ENCODE measurements at regions not wholly inside any gene's neighbourhood (a gene's known extent, or its start where the extent isn't known, plus 50 kb on each side); places are given as distances from the start of the nearest gene placed in this dataset.

GRCh38 chr3:99570061-99570460, 68.3 kb upstream of the COL8A1 start:
- H3K27ac ChIP-seq, result no peak overlapping the region
- CTCF ChIA-PET, result no interaction called here
- TF ChIP-seq, protein P1, sequence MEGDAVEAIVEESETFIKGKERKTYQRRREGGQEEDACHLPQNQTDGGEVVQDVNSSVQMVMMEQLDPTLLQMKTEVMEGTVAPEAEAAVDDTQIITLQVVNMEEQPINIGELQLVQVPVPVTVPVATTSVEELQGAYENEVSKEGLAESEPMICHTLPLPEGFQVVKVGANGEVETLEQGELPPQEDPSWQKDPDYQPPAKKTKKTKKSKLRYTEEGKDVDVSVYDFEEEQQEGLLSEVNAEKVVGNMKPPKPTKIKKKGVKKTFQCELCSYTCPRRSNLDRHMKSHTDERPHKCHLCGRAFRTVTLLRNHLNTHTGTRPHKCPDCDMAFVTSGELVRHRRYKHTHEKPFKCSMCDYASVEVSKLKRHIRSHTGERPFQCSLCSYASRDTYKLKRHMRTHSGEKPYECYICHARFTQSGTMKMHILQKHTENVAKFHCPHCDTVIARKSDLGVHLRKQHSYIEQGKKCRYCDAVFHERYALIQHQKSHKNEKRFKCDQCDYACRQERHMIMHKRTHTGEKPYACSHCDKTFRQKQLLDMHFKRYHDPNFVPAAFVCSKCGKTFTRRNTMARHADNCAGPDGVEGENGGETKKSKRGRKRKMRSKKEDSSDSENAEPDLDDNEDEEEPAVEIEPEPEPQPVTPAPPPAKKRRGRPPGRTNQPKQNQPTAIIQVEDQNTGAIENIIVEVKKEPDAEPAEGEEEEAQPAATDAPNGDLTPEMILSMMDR (conservative IDR thresholded peaks at IDR 0.05; ENCODE audit: low read depth), result no peak
- no peak for DNase-seq (ENCODE audit: low spot score)
- POLR2A ChIA-PET (ENCODE audit: low non-redundant PET), result no interaction called here

- CTCF ChIA-PET, result no interaction called here
- DNase-seq (ENCODE audit: low spot score), result no peak
- no peak overlapping the region for H3K27ac ChIP-seq
- POLR2A ChIA-PET (ENCODE audit: low non-redundant PET), result no interaction called here
- TF ChIP-seq, protein P1 (conservative IDR thresholded peaks at IDR 0.05; ENCODE audit: low read depth), result no peak
Measured at GRCh38 chr3:99568663-99569335, 69.6 kb upstream of the COL8A1 start.

DNA sequence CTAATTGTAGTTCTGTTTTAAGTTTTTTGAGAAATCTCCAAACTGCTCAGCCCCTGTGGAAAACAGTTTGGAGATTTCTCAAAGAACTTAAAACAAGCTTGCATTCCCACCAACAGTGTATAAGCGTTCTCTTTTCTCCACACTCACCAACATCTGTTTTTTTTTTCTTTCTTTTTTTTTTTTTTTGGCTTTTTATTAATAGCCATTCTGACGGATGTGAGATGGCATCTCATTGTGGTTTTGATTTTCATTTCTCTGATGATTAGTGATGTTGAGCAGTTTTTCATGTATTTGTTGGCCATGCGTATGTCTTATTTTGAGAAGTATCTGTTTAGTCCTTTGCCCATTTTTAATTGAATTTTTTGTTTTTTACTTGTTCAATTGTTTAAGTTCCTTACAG, 73.1 kb upstream of the COL8A1 start:
- H3K27ac ChIP-seq, result no peak overlapping the region
- no peak for DNase-seq (ENCODE audit: low spot score)
- ChIA-PET CTCF (no interaction called here), POLR2A (ENCODE audit: low non-redundant PET) (no interaction called here)
- TF ChIP-seq, protein P1 (conservative IDR thresholded peaks at IDR 0.05; ENCODE audit: low read depth), result no peak

GRCh38 chr3:99562990-99563607, 75.3 kb upstream of the COL8A1 start:
- POLR2A ChIA-PET (ENCODE audit: low non-redundant PET), result no interaction called here
- CTCF ChIA-PET, result interaction anchor here (1.0 kb wide), 1 partner anchor 64 kb away, joined by 3 read pairs; no protein-coding TSS in a partner anchor
- TF ChIP-seq, protein P1 (conservative IDR thresholded peaks at IDR 0.05; ENCODE audit: low read depth), result no peak
- no peak overlapping the region for H3K27ac ChIP-seq
- peak; percentile 28 for DNase-seq (ENCODE audit: low spot score)

- peak; percentile 21 for DNase-seq (ENCODE audit: low spot score)
- ChIA-PET CTCF (no interaction called here), POLR2A (ENCODE audit: low non-redundant PET) (no interaction called here)
- H3K27ac ChIP-seq, result no peak overlapping the region
- TF ChIP-seq, protein P1 (conservative IDR thresholded peaks at IDR 0.05; ENCODE audit: low read depth), result no peak
Measured at GRCh38 chr3:99562138-99562537, 76.3 kb upstream of the COL8A1 start.

GRCh38 chr3:99561056-99561455, 77.3 kb upstream of the COL8A1 start:
- CTCF ChIA-PET, result no interaction called here
- no peak for DNase-seq (ENCODE audit: low spot score)

More at GRCh38 chr3:99561056-99561455, 77.3 kb upstream of the COL8A1 start:
- TF ChIP-seq, protein P1 (conservative IDR thresholded peaks at IDR 0.05; ENCODE audit: low read depth), result no peak
- POLR2A ChIA-PET (ENCODE audit: low non-redundant PET), result no interaction called here
- no peak overlapping the region for H3K27ac ChIP-seq

All from RWPE1 (cell line).